Right lobe of liver (tissue), 4 donors: ENCODE measurements at regions not wholly inside any gene's neighbourhood (a gene's known extent, or its start where the extent isn't known, plus 50 kb on each side); places are given as distances from the start of the nearest gene placed in this dataset.

ENCODE experiments used
- POLR2A ChIP-seq: fragments of 450-650 bp; IDR thresholded peaks from one replicate; pipeline ENCODE4 v1.6.1; 2017; ENCODE audit warnings: antibody characterized with exemption, mild to moderate bottlenecking
- TF ChIP-seq, protein P1 (sequence below), 4 donors: fragments of 200-600 bp in 3 of 4; fragments of 450-650 bp in 1 of 4; IDR thresholded peaks; one replicate each; pipeline versions ENCODE4 v1.5.1 to v1.8.0; 2016 to 2022; ENCODE audit warnings: antibody characterized with exemption in 4 of 4, mild to moderate bottlenecking in 2 of 4
- donor health status: DM: no; HTN: no; CAD: no.
- donor health status: DM: no; HTN: no; CAD: no.
- donor health status: DM: no; HTN: yes; CAD: no.

DNA sequence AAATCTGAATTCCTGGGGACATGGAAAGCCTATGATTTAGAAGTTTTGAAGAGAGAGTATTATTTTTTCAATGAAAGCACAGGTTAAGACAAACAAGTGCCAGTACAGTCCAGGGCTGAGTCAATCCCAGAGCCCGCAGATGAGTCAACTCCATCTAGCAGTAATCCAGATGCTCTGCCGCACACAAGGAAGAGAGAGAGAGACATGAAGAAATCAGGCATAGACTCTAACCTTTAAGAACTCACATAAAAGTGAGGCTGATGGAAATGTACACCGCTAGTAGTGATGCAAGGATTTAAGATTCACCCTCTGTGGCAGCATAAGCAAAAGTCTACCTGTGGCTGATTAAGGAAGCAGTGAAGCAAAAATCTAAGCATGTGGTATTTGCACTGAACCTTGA is 651.5 kb downstream of the TNS3 start:
- TF ChIP-seq POLR2A: no peak
- TF ChIP-seq, protein P1, sequence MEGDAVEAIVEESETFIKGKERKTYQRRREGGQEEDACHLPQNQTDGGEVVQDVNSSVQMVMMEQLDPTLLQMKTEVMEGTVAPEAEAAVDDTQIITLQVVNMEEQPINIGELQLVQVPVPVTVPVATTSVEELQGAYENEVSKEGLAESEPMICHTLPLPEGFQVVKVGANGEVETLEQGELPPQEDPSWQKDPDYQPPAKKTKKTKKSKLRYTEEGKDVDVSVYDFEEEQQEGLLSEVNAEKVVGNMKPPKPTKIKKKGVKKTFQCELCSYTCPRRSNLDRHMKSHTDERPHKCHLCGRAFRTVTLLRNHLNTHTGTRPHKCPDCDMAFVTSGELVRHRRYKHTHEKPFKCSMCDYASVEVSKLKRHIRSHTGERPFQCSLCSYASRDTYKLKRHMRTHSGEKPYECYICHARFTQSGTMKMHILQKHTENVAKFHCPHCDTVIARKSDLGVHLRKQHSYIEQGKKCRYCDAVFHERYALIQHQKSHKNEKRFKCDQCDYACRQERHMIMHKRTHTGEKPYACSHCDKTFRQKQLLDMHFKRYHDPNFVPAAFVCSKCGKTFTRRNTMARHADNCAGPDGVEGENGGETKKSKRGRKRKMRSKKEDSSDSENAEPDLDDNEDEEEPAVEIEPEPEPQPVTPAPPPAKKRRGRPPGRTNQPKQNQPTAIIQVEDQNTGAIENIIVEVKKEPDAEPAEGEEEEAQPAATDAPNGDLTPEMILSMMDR (IDR thresholded peaks at IDR 0.05): no peak
